OCI-LY1 (cell line): ENCODE measurements at regions not wholly inside any gene's neighbourhood (a gene's known extent, or its start where the extent isn't known, plus 50 kb on each side); places are given as distances from the start of the nearest gene placed in this dataset.

Experiments
- EZH2 ChIP-seq: fragments of 200-600 bp; sonication (generic), shearing (Covaris generic); IDR thresholded peaks from 2 replicates; pipeline ENCODE4 v1.8.0; 2017; ENCODE audit warnings: borderline replicate concordance, mixed run types, mild to moderate bottlenecking, antibody characterized with exemption, low read length, moderate library complexity, mixed read lengths
- TF ChIP-seq, protein P1 (sequence below): fragments of 200-600 bp; sonication (generic), shearing (Covaris generic); IDR thresholded peaks from 2 replicates; pipeline ENCODE4 v1.5.1; 2017; ENCODE audit warnings: mild to moderate bottlenecking, antibody characterized with exemption, low read length, moderate library complexity, mixed read lengths

DNA sequence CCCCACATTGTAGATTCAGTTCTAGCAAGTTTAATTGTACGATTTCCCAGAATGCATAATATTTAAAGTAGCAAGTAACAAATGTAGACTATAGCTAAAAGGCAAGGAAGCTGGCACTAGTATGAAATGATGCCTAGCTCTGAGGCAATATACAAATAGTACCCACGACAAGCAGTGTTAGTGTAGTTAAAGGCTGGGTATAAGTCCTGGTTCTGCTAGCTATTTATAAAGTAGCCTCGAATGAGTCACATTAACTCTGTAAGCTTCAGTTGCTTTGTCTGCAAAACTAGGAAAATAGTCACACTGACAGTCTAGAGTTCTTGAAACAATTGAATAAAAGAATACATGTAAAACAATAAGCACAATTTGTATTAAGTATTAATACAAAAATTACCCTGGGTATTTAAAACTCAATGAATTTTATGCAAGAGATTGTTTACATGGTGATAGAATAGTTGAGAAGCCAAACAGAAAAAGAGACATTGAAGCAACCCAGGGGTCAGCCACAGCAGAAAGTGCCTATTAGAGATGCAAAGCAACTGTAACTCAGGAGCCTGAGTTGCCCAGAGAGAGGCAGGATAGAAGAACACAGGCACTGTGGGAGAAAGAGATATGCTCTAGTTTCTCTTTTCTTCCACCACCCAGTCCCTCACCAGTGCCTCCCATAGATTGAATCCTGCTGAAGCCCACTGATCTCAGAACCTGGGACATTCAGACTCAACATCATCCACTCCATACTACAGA, 949.0 kb downstream of the C4orf33 start:
- TF ChIP-seq, protein P1, sequence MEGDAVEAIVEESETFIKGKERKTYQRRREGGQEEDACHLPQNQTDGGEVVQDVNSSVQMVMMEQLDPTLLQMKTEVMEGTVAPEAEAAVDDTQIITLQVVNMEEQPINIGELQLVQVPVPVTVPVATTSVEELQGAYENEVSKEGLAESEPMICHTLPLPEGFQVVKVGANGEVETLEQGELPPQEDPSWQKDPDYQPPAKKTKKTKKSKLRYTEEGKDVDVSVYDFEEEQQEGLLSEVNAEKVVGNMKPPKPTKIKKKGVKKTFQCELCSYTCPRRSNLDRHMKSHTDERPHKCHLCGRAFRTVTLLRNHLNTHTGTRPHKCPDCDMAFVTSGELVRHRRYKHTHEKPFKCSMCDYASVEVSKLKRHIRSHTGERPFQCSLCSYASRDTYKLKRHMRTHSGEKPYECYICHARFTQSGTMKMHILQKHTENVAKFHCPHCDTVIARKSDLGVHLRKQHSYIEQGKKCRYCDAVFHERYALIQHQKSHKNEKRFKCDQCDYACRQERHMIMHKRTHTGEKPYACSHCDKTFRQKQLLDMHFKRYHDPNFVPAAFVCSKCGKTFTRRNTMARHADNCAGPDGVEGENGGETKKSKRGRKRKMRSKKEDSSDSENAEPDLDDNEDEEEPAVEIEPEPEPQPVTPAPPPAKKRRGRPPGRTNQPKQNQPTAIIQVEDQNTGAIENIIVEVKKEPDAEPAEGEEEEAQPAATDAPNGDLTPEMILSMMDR = no peak
- TF ChIP-seq EZH2 = no peak
